GM21723 (cell line): ENCODE measurements at regions not wholly inside any gene's neighbourhood (a gene's known extent, or its start where the extent isn't known, plus 50 kb on each side); places are given as distances from the start of the nearest gene placed in this dataset.

Experiments used
- ATAC-seq: cut with Tn5 transposase; IDR thresholded peaks from one replicate; pipeline ENCODE4 v1.9.1; 2021; ENCODE audit warnings: mild to moderate bottlenecking, moderate library complexity; ENCODE audit not compliant: unreplicated experiment

DNA sequence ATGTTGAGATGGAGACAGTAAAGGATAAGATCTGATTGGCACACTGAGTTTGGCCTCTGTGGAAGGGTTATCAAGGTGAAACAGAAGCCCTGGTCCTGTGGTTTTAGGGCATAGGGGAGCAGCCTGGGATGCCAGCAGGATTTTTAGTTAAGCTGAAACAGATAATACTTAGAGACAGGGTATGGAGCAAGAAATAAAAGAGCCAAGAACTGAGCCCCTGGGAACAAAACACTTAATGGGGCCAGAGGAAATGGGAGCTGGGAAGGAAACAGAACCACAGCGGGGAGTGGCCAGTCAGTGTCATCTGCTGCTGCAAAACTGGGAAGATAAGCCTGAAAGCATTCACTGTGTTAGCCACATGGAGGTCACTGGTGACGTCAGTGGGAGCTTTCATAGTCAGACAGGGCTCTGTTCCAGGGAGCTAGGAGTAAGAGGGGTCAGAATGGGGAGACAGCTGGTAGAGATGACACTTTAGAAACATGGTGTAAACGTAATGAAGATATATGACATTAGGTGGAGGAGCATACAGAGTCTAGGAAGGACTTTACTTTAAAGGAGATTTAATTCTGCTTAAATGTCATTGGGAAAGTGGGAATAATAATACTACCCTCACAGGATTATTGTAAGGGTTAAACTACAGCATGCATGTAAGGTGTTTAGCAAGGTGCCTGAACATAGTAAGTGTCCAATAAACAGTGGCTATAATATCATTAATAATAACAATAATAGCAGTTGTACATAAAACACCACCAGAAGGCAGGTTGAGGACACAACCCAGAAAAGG is 172.7 kb upstream of the CTNNB1 start:
- ATAC-seq, result no peak

DNA sequence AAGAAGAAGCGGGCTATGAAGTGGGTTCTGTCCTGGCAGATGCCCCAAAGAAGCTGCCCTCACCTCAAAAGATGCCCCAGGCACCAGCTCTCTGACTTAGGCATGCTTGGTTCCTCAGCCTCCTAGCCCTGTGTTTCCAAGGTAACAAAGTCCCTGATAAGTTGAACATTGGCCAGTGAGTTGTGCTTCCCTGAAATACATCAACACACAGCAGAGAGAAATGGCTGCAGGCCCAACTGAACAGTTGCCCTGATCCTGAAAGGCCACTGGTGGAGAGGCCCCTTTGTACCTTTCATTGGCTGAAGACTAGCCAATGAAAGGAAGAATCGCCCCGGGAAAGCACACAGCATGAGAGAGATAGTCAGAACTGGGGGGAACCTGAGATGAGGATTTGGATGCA is 169.9 kb upstream of the CTNNB1 start:
- no peak for ATAC-seq

DNA sequence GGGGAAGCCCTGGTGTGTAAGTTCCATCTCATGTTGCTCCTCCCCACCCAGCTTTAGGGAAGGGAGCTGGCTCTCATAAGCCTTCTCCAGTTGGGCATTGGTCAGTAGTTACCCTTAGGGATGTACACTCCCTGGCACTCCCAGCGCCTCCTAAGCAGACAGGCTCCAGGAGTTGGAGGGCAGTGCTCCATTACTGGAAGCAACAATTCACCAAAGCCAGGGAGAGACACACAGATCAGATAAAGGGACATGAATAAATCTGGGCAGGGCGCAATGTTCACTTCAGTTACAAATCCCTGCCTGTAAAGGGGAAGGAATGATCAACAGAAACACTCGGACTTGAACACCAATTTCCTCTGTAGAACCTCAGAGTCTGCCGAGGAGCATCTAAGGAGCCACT is 169.1 kb upstream of the CTNNB1 start:
- no peak for ATAC-seq

DNA sequence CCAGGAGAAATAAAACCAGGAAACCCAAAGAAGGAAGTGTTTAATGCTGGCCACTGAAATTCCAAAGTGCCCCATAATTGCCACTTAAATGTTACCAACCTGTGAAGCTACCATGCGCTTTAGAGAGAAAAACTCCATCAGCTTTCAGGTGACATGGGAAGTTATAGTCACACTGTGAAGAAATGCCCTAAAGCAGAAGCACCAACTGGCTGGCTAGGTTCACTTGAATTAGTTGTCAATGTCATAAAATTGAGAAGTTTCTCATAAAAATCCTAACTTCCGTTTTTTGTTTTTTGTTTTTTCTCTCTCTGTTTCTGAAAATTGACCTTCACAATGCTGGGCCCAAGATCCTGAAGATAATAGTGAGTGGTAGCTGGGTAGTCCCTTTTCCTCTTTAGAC is 167.9 kb upstream of the CTNNB1 start:
- ATAC-seq, result no peak

DNA sequence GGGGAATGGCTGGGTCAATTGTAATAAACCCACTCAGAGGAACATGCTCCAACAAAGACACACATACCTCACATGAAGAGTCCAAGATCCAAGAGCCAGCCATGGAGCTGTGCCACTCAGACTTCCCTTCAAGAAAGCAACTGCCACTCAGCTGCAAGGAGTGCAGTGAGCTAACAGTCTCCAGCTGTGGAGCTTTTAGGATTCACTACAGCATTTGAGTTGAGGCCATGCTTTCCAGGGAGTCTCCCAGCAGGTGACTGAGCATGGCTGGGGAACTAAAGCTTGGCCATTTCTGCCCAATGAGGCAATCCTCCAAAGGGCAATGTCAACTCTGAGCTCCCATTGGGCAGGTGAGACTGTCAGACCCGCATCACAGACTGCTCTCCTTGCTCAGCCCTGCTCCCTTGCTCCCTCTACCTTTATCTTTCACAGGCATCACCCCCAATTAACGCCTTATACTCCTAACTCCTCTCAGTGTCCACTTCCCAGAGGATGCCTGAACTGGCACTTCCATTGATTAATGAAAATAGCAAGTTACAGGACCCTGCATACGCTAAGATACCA is 165.3 kb upstream of the CTNNB1 start:
- no peak for ATAC-seq

DNA sequence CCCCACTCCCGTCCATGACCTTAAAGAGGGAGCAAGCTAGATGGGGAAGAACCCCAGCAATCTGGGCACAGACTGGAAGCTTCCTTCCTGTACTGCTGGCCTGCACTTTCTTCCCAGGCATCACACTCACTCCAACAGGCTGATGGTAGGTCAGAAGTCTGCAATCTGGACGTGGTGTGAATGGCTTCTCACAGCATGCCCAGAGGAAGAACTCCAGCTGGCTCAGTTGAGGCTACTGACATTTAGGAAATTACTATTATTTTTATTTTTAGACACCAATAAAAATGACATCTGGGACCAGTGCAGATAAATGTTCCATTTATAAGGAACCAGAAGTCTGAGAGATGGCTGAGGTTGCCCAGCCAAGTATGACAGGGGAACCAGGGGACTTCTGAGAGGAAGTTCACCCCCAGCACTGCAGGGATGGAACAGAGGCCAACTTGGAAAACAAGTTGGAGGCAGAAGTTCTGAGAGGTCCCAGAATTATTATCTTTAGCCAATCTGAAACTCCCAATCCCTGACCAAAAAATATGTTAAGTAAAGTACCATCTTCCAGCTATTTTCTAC is 163.8 kb upstream of the CTNNB1 start:
- ATAC-seq, result no peak

DNA sequence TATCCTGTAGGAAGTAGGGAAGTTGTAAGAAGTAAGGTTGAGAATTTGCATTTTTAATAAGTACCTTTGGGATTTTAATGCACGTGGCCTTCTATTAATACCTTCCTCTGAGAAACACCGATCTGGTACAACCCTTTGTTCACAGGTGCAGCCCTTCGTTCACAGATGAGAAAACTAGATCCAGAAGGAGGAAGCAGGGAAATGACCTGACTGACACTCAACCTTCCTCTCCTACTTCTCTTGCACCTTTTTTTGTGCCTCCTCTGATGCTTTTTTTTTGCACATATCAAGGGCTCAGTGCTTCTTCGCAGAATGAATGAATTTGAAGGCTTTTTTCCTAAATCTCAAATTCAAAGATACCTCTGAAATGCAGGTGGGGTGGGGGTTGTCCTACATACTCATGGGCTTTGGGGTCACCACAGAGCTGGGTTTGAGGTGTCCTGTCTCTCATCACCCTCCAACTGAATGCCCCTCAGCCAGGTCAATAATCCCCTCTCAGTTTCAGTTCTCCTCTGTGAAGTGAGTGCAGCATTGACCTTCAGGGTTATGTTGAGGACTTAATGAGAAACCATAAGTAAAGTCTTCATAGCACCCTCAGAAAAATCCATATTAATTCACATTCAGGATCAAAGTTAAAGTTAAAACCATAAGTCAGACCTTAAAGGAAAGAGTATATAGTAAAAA is 161.5 kb upstream of the CTNNB1 start:
- no peak for ATAC-seq

DNA sequence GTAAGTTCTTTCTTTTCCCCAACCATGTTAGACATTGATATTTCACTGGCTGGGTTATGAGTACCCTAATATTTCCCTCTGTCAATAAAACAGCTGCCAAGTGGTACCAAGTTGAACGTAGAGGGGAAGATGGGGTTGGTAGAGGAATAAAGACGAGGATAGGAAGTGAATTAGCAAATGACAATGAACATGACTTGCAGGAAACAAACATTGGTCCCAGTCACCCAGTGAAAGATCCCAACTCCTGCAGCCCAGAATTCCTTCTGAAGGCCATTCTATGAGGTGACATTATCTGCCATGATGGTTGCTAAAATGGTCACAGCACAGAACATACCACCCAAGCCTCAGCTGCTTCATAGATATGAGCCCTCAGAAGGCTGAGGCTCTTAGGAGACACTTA is 159.0 kb upstream of the CTNNB1 start:
- no peak for ATAC-seq

DNA sequence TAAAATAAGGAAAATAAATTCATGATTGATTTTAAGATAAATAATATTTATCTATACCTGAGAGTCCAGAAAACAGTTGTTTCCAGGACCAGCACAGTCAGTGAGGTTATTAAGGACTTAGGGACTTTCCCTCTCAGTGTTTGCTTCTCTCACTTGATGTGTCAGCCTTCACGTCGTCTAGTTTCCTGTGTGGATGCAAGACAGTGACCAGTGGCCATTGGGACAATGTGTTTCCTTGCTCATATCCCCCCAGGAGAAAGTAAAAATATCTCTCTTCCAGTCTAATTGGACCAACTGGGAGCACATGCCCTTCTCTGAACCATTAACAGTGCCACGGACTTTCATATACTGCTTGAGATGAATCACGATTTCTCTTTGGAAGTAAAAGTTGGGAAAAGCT is 157.8 kb upstream of the CTNNB1 start:
- no peak for ATAC-seq

DNA sequence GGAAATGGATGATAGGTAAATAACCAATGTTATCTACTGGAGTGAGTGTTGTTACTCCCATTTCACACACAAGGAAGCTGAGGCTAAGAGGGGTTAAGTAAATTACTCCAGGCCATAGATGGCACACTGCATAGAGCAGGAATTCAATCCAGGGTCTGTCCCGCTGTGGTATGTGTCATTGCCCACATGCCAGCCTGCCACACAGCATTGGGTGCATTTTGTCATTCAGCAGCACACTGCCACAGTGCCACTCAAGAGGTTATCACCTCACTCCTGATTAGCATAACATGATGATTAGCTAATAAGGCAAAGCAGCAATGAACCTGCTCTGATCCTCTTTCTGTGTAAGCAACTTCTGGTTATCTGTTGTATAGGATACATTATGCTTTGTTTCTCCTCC is 157.4 kb upstream of the CTNNB1 start:
- no peak for ATAC-seq

DNA sequence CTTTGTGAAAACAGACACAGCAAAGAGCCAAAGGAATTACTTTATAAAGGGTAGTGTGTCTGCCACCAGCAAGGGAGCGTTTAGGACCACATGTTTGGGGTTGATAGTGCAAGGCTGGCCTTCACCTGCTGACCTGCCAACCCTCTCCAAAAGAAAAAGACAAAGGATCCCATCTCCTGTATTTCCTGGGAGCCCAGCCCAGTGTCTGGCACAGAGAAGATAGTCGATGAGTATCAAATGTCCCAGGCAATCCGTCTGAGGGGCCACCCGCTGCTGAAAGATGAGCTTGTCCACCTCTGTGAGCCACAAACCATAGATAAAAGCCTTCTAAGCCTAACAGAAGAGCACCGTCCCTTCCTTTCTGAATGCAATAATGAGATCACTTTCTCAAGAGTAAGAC is 154.8 kb upstream of the CTNNB1 start:
- no peak for ATAC-seq

DNA sequence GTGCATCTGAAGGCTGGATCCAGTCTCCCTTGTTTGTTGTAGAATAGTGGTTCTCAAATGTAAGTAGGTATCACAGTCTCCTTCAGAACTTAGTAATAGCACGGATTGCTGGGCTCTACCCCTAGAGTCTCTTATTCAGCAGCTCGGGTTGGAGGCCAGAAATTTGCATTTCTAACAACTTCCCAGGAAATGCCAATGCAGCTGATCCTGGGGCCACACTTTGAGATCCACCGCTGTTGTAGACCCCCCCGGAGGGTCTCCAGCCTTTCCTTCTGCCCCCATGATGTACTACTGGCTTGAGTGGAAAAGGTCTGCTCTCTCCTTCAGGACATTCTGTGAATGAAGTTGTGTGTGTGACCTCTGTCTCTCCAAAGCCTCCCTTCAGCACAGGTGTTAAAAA is 153.8 kb upstream of the CTNNB1 start:
- no peak for ATAC-seq

DNA sequence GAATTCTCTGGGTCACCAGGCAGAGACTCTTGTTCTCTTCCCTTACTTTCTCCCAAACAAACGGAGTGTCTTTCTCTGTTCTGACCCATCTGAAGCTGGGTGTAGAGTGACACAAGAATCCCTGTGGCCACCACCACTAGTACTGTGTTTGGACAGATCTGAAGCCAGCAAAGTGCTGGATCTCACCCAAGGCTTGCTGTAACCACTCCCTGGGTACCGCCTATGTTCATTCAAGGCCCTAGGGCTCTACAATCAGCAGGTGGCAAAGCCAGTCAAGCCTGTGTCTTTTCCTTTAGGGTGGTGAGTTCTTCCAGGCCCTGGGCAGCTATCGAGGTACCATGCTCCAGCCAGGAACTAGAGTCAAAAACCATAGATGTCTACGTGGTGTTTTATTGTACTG is 149.2 kb upstream of the CTNNB1 start:
- ATAC-seq, result no peak

DNA sequence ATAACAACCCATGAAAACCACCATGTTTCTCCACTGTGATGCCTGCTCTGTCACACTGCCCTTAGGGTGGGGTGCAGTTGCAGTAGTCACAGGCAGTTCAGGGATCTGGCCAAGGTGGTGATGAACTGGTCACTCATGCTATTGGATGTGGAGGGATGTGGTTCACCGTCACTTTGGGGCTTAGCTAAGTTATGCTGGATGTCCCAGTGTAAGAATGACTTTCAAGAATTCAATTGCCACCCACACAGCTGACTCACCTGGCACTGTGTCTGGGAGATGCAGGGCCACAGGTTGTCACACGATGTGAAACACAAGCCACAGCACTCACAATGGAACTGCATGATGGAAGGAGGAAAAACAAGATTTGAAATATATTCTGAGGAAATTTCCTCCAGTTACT is 146.1 kb upstream of the CTNNB1 start:
- ATAC-seq, result no peak

DNA sequence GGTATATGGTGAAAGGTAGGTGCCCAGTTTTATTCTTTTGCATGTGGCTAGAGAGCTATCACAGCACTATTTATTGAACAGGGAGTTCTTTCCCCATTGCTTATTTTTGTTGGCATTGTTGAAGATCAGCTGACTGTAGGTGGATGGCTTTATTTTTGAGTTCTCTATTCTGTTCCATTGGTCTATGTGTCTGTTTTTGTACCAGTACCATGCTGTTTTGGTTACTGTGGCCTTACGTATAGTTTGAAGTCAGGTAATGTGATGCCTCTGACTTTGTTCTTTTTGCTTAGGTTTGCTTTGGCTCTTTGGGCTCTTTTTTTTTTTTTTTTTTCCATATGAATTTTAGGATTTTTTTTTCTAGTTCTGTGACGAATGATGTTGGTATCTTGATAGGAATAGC is 139.2 kb upstream of the CTNNB1 start:
- no peak for ATAC-seq

DNA sequence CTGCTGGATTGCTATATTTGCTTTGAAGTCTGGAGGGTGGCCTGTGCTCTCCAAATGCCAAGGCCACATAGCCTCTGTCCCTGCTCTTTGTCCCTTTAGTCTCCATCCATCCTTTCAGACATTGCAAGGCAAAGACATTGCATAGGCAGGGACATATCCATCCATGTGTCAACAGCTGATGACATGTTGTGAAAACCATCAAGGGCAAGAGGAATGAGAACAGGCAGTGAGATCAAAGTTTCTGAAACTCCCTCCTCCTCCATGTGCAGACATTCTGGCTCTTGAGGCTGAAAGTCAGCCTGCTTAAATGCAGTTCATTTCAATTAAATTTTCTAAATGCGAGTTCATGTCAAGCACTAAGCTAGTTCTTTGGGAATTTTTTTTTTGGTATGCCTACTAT is 135.2 kb upstream of the CTNNB1 start:
- ATAC-seq, result no peak

DNA sequence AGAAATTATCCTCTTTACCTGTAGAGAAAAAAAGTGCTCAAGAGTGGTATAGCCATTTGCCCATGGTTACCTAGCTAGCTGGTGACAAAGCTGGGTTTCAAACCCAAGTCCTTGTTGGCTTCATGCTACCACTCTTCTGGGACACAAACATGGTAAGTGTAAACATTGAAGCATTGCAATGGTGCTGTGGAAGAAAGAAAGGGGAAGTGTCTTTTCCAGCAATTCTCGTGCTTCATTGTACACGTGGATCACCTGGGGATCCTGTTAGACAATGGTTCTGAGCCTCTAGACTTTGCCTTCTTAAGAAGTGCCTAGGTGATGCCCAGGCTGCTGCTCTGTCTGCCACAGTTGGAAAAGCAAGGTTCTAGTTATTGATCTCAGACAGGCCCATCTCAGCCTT is 134.8 kb upstream of the CTNNB1 start:
- ATAC-seq, result no peak

DNA sequence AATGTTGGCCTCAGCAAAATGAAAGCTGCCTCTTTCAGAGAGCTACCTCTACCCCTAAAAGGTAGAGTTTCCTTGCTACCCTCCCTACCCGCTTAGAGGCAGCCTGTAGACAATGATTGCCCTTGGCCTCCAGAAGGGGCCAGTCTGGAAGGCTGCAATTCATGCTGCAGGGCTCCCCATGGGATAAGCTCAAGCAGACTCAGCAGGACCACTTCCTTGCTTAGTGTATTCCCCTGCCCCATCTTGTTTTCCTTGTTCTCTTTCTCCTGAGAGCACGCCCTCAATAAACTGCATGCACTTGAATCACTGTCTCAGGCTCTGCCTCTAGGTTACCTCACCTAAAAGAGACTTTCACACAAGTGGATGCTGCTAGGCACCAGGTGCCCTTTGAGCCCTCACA is 134.0 kb upstream of the CTNNB1 start:
- ATAC-seq, result no peak

DNA sequence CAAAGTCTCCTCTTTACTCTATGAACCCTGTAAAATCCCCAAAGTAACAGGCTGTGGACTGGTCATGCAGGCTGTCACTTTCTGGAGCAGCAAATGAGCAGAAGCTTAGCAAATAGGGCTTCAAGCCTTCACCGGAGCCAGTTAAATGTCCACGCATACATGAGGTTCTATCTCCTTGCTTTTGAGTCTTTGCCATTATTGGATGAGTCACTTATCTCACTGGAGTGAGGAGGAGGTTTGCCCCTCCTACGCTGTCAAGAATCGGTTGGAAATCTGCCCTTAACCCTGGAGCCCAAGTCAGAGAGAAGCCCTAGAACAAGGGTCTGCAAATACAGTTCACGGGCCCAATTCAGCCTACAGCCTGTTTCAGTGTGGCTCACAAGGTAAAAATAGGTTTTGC is 126.1 kb upstream of the CTNNB1 start:
- no peak for ATAC-seq

DNA sequence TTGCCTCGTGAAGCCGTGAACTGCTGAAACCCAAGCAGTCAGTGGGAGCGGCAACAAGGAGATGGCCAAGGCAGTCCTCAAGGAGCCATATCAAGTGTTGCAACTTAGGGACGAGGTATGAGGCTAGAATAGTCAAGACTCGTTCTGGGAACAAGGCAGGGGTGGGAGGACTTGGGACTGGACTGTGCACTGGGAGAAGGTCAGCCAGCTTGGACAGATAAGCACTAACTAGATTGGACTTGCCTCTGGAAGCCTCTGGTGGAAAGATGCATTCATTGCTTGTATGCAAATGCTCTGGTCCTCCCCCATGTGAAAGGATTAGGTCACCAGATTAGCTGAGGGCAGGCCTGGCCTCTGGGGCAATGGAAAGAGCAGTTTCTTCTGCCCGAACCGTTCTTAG is 123.3 kb upstream of the CTNNB1 start:
- no peak for ATAC-seq

DNA sequence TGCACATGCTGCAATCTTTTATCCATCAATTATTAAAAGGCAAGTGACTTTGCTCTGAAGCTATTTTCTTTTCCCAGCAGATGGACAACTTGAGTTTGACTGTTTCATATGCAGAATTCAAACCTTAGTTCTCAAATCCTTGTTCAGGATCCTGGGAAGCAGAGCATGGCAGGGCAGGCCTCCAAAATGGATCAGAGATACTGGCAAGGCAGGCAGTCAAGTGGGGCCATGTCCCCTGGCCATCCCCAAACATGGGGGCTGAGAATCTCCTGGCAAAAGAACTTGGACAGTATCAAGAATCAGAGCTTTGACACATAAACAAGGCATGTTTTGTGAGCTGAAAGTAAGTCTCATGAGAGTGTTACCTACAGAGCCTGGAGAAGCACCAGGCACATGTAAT is 122.9 kb upstream of the CTNNB1 start:
- ATAC-seq, result no peak

DNA sequence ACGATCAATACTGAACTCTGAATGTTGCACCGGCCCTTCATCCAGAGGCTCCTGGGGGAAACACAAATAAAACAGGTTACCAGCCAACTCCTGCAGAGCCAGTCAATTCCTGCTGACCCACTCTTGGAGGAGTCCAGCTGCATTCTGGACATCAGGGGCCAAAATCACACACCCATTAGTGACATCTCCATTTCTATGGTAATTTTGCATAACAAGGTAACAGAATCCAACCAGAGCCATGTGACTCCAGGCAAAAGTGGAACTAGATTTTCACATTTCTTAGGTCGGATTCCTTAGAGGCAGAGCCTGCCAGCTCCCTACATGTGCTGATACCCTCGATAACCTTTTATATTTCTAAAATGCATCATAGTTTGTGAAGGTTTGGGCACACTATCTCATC is 119.2 kb upstream of the CTNNB1 start:
- no peak for ATAC-seq
